HCT116 (cell line): ENCODE measurements at regions not wholly inside any gene's neighbourhood (a gene's known extent, or its start where the extent isn't known, plus 50 kb on each side); places are given as distances from the start of the nearest gene placed in this dataset.

Source experiments
- ATAC-seq: fragments of 200-7000 bp; cut with Tn5 transposase; 2 replicates; pipeline ENCODE4 v1.9.1; 2020; ENCODE audit warnings: mild to moderate bottlenecking, moderate library complexity
- BruUV-seq: library from RNA; stranded (reverse); fragments of 400-500 nt; replicated peaks from 2 replicates; lab custom pipeline; 2021; lab: Mats Ljungman, UMichigan
- CTCF ChIA-PET: fragments of 300-600 bp; sonication (Branson Sonifier 250); formaldehyde crosslinking; loops from one replicate; lab custom pipeline; 2021; ENCODE audit warnings: antibody characterized with exemption; lab: Charles Lee
- POLR2A ChIA-PET: fragments of 300-600, 350-600 bp; sonication (Branson Sonifier 250); formaldehyde crosslinking; loops from one replicate; lab custom pipeline; 2021; ENCODE audit warnings: antibody characterized with exemption; lab: Charles Lee
- RAD21 ChIA-PET, 2 experiments: fragments of 300-600 bp; sonication (Branson Sonifier 250); formaldehyde crosslinking; loops; one replicate each; lab custom pipeline; 2023; ENCODE audit warnings: low total read pairs in 2 of 2; ENCODE audit not compliant: uncharacterized antibody in 2 of 2, unreplicated experiment in 2 of 2, low non-redundant PET in 1 of 2; lab: Charles Lee
- DNase-seq: peaks from one replicate; pipeline ENCODE4 v3.0.0-alpha.2; 2010; ENCODE audit warnings: low read depth, low spot score
- H2AFZ ChIP-seq: fragments of 200-600 bp; shearing (Covaris generic), sonication (generic); 2 replicates; pipeline ENCODE4 v1.6.1; 2017; ENCODE audit warnings: low read depth, mixed run types, mixed read lengths, antibody characterized with exemption, low read length; ENCODE audit not compliant: poor library complexity, severe bottlenecking
- H3K27ac ChIP-seq: 2 replicates; pipeline ENCODE4 v1.5.1; 2012; ENCODE audit warnings: low read depth, low read length
- H3K27me3 ChIP-seq: fragments of 200-600 bp; sonication (generic); 2 replicates; pipeline ENCODE4 v1.6.1; 2016; ENCODE audit warnings: mixed run types, low read length, mixed read lengths; ENCODE audit not compliant: insufficient read depth
- H3K36me3 ChIP-seq, 2 experiments: fragments of 200-500 bp in 1 of 2; fragments of 200-600 bp in 1 of 2; sonication (Bioruptor generic) in 1 of 2; sonication (generic) in 1 of 2; 2 replicates each; pipeline versions ENCODE4 v1.5.1 to v1.6.1; 2014 to 2016; ENCODE audit warnings: low read length in 2 of 2, inconsistent platforms in 1 of 2, mixed read lengths in 1 of 2, mixed run types in 1 of 2; ENCODE audit not compliant: insufficient read depth in 2 of 2, control insufficient read depth in 1 of 2
- H3K4me1 ChIP-seq, 2 experiments: fragments of 200-600 bp in 1 of 2; sonication (generic) in 1 of 2; 2 replicates each; pipeline versions ENCODE4 v1.5.1 to v1.6.1; 2012 to 2017; ENCODE audit warnings: low read length in 2 of 2, inconsistent platforms in 1 of 2, mild to moderate bottlenecking in 1 of 2, mixed read lengths in 1 of 2, mixed run types in 1 of 2, moderate library complexity in 1 of 2; ENCODE audit not compliant: insufficient read depth in 2 of 2, control insufficient read depth in 1 of 2
- H3K4me2 ChIP-seq: fragments of 200-600 bp; sonication (generic); 2 replicates; pipeline ENCODE4 v1.6.1; 2017; ENCODE audit warnings: mixed run types, low read length, mixed read lengths
- H3K4me3 ChIP-seq, 2 experiments: fragments of 200-600 bp in 1 of 2; sonication (generic) in 1 of 2; replicated peaks in 1 of 2; 2 replicates each; pipeline ENCODE4 v1.5.1; 2011 to 2016; ENCODE audit warnings: low read length in 2 of 2, control low read depth in 1 of 2, low read depth in 1 of 2, mild to moderate bottlenecking in 1 of 2, mixed read lengths in 1 of 2, mixed run types in 1 of 2
- H3K79me2 ChIP-seq: fragments of 200-600 bp; sonication (generic); 2 replicates; pipeline ENCODE4 v1.6.1; 2017; ENCODE audit warnings: mild to moderate bottlenecking, mixed run types, low read length, moderate library complexity, mixed read lengths; ENCODE audit not compliant: insufficient read depth
- H3K9ac ChIP-seq: fragments of 200-600 bp; sonication (generic); 2 replicates; pipeline ENCODE4 v1.6.1; 2016; ENCODE audit warnings: low read length, mixed read lengths
- H3K9me2 ChIP-seq: fragments of 200-600 bp; sonication (generic), shearing (Covaris generic); 2 replicates; pipeline ENCODE4 v1.6.1; 2017; ENCODE audit warnings: mixed run types, mild to moderate bottlenecking, moderate library complexity; ENCODE audit not compliant: insufficient read depth
- H3K9me3 ChIP-seq, 2 experiments: fragments of 200-500 bp in 1 of 2; fragments of 200-600 bp in 1 of 2; sonication (Bioruptor generic) in 1 of 2; sonication (generic) in 1 of 2; 2 replicates each; pipeline ENCODE4 v1.6.1; 2014 to 2017; ENCODE audit warnings: low read length in 2 of 2, mixed read lengths in 2 of 2, inconsistent platforms in 1 of 2, low read depth in 1 of 2, mild to moderate bottlenecking in 1 of 2, mixed run types in 1 of 2, moderate library complexity in 1 of 2; ENCODE audit not compliant: control insufficient read depth in 1 of 2, insufficient read depth in 1 of 2
- H4K20me1 ChIP-seq: fragments of 200-600 bp; sonication (generic), shearing (Covaris generic); 2 replicates; pipeline ENCODE4 v1.6.1; 2017; ENCODE audit warnings: mixed run types, mild to moderate bottlenecking, moderate library complexity; ENCODE audit not compliant: insufficient read depth
- CBX3 ChIP-seq: IDR thresholded peaks from 2 replicates; pipeline ENCODE4 v1.6.1; 2012; ENCODE audit warnings: low read depth
- CEBPB ChIP-seq: IDR thresholded peaks from 2 replicates; pipeline ENCODE4 v1.6.1; 2012; ENCODE audit warnings: low read depth
- EGR1 ChIP-seq: IDR thresholded peaks from 2 replicates; pipeline ENCODE4 v1.6.1; 2012; ENCODE audit warnings: low read depth
- EZH2 ChIP-seq: fragments of 200-600 bp; sonication (generic); IDR thresholded peaks from 2 replicates; pipeline ENCODE4 v1.6.1; 2017; ENCODE audit warnings: antibody characterized with exemption, mixed run types
- EZH2phosphoT487 ChIP-seq: fragments of 200-600 bp; IDR thresholded peaks from 2 replicates; pipeline ENCODE4 v1.6.1; 2018; ENCODE audit warnings: antibody characterized with exemption, borderline replicate concordance
- FOSL1 ChIP-seq: IDR thresholded peaks from 2 replicates; pipeline ENCODE4 v1.6.1; 2012; ENCODE audit warnings: low read depth
- JUND ChIP-seq: IDR thresholded peaks from 2 replicates; pipeline ENCODE4 v1.6.1; 2012
- POLR2A ChIP-seq: IDR thresholded peaks from 2 replicates; pipeline ENCODE4 v1.7.0; 2011; ENCODE audit warnings: borderline replicate concordance; ENCODE audit not compliant: insufficient read depth, insufficient read length; ENCODE audit errors: extremely low read depth
- POLR2AphosphoS5 ChIP-seq: IDR thresholded peaks from 2 replicates; pipeline ENCODE4 v1.6.1; 2011; ENCODE audit warnings: mild to moderate bottlenecking, low read depth, low read length, moderate library complexity
- RAD21 ChIP-seq: IDR thresholded peaks from 2 replicates; pipeline ENCODE4 v1.6.1; 2012; ENCODE audit warnings: low read depth, mild to moderate bottlenecking
- SIN3A ChIP-seq: IDR thresholded peaks from 2 replicates; pipeline ENCODE4 v1.6.1; 2012; ENCODE audit warnings: low read depth
- SP1 ChIP-seq: IDR thresholded peaks from 2 replicates; pipeline ENCODE4 v1.6.1; 2012; ENCODE audit warnings: low read depth
- SRF ChIP-seq: IDR thresholded peaks from 2 replicates; pipeline ENCODE4 v1.6.1; 2012; ENCODE audit warnings: low read depth
- TCF7L2 ChIP-seq: IDR thresholded peaks from 2 replicates; pipeline ENCODE4 v1.7.0; 2011; ENCODE audit warnings: borderline replicate concordance, inconsistent platforms; ENCODE audit not compliant: insufficient read depth, insufficient read length; ENCODE audit errors: extremely low read depth
- ZNF274 ChIP-seq: fragments of 200-500 bp; sonication (Bioruptor generic); IDR thresholded peaks from 2 replicates; pipeline ENCODE4 v1.6.1; 2014; ENCODE audit warnings: mild to moderate bottlenecking, low read depth, low read length, inconsistent platforms
- intact Hi-C: fragments of 100-400 bp; cut with micrococcal nuclease; formaldehyde crosslinking; loops from 2 replicates; pipeline ENCODE4 v1.10.0; 2022
- TF ChIP-seq, protein P1 (sequence below): IDR thresholded peaks from 2 replicates; pipeline ENCODE4 v1.6.1; 2011; ENCODE audit warnings: mild to moderate bottlenecking, low read length, moderate library complexity; ENCODE audit not compliant: insufficient replicate concordance; ENCODE audit errors: extremely low read depth
- TF ChIP-seq, protein P2 (sequence below): IDR thresholded peaks from 2 replicates; pipeline ENCODE4 v1.6.1; 2012
- TF ChIP-seq, protein P3 (sequence below): IDR thresholded peaks from 2 replicates; pipeline ENCODE4 v1.6.1; 2012; ENCODE audit warnings: low read depth
- TF ChIP-seq, protein P4 (sequence below), 3 experiments: fragments of 200-600 bp in 1 of 3; sonication (generic) in 1 of 3; IDR thresholded peaks in 2 of 3; conservative IDR thresholded peaks in 1 of 3; 2 replicates each; pipeline ENCODE4 v1.5.1; 2012 to 2017; ENCODE audit warnings: low read depth in 2 of 3, low read length in 2 of 3, antibody characterized with exemption in 1 of 3, borderline replicate concordance in 1 of 3, control low read depth in 1 of 3, mild to moderate bottlenecking in 1 of 3, mixed read lengths in 1 of 3, mixed run types in 1 of 3, moderate library complexity in 1 of 3; ENCODE audit not compliant: insufficient read depth in 1 of 3
- TF ChIP-seq, protein P5 (sequence below): IDR thresholded peaks from 2 replicates; pipeline ENCODE4 v1.6.1; 2012

DNA sequence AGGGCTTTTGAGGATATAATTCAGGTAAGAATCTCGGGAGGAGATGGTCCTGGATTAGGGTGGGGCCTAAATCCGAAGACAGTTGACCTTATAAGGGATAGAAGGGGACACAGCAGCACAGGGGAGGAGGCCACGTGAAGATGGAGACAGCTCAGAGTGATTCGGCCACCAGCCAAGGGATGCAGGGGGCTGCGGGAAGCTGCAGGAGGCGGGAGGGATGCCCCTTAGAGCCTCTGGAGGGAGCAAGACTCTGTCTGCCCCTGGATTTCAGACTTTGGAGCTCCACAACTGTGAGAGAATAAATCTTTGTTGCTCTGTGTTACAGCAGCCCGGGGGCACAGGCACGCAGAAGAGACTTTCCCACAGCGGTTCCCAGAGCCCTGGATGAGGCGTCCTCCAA is 143.7 kb downstream of the ASB1 start (continued):
- TF ChIP-seq, protein P1, sequence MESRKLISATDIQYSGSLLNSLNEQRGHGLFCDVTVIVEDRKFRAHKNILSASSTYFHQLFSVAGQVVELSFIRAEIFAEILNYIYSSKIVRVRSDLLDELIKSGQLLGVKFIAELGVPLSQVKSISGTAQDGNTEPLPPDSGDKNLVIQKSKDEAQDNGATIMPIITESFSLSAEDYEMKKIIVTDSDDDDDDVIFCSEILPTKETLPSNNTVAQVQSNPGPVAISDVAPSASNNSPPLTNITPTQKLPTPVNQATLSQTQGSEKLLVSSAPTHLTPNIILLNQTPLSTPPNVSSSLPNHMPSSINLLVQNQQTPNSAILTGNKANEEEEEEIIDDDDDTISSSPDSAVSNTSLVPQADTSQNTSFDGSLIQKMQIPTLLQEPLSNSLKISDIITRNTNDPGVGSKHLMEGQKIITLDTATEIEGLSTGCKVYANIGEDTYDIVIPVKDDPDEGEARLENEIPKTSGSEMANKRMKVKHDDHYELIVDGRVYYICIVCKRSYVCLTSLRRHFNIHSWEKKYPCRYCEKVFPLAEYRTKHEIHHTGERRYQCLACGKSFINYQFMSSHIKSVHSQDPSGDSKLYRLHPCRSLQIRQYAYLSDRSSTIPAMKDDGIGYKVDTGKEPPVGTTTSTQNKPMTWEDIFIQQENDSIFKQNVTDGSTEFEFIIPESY = no peak

DNA sequence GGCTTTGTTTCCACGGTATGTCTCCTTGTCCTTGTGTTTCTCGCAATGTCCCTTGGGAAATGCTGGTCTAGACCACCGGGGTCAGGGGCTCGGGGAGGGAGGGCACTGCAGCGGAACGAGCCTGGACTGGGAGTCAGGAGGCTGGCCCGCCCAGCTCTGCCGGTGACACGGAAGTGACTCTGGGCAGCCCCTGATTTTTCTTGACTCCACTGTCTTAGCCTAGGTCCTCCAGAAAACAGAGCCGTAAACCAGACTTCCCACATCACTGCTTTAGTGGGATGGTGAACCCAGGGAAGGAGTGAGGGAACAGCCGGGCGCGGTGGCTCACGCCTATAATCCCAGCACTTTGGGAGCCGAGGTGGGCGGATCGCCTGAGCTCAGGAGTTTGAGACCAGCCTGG is 144.2 kb downstream of the ASB1 start:
- RAD21 ChIA-PET = interaction anchor here in 1 of 2 experiments (0.7 kb wide), 1 partner anchor 11 kb away, joined by 4 read pairs; no protein-coding TSS in a partner anchor
- POLR2A ChIA-PET = no interaction called here
- ATAC-seq (no peak), DNase-seq (no peak)
- H3K27me3 ChIP-seq = no peaks in the 10 kb centered on the region
- no peak overlapping the region for H3K27ac ChIP-seq
- intact Hi-C loops = no loop called here
- no peaks in the 10 kb centered on the region for H3K36me3 ChIP-seq
- peaks cover 0 to 8% of the 10 kb centered on the region in 2 experiments; a peak in 1 of 4 replicates for H3K4me1 ChIP-seq
- H3K9me3 ChIP-seq = peaks cover 0 to 5% of the 10 kb centered on the region in 2 experiments; a peak in 1 of 4 replicates
- no peak overlapping the region for H2AFZ ChIP-seq
- H3K9me2 ChIP-seq = no peaks in the 10 kb centered on the region
- CTCF ChIA-PET = no interaction called here
- H3K4me2 ChIP-seq = no peak overlapping the region
- no peaks in the 10 kb centered on the region for H3K79me2 ChIP-seq
- BruUV-seq = no TSS peak
- no peak overlapping the region for H3K4me3 ChIP-seq
- no peak overlapping the region for H3K9ac ChIP-seq
- H4K20me1 ChIP-seq = no peaks in the 10 kb centered on the region
- TF ChIP-seq POLR2AphosphoS5 = no peak
- TF ChIP-seq EZH2 = no peak
- TF ChIP-seq, protein P2, sequence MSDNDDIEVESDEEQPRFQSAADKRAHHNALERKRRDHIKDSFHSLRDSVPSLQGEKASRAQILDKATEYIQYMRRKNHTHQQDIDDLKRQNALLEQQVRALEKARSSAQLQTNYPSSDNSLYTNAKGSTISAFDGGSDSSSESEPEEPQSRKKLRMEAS = no peak
- TF ChIP-seq EGR1 = no peak
- no peak for TF ChIP-seq JUND
- TF ChIP-seq SRF = no peak
- TF ChIP-seq EZH2phosphoT487 = no peak
- no peak for TF ChIP-seq TCF7L2
- no peak for TF ChIP-seq ZNF274
- TF ChIP-seq, protein P3, sequence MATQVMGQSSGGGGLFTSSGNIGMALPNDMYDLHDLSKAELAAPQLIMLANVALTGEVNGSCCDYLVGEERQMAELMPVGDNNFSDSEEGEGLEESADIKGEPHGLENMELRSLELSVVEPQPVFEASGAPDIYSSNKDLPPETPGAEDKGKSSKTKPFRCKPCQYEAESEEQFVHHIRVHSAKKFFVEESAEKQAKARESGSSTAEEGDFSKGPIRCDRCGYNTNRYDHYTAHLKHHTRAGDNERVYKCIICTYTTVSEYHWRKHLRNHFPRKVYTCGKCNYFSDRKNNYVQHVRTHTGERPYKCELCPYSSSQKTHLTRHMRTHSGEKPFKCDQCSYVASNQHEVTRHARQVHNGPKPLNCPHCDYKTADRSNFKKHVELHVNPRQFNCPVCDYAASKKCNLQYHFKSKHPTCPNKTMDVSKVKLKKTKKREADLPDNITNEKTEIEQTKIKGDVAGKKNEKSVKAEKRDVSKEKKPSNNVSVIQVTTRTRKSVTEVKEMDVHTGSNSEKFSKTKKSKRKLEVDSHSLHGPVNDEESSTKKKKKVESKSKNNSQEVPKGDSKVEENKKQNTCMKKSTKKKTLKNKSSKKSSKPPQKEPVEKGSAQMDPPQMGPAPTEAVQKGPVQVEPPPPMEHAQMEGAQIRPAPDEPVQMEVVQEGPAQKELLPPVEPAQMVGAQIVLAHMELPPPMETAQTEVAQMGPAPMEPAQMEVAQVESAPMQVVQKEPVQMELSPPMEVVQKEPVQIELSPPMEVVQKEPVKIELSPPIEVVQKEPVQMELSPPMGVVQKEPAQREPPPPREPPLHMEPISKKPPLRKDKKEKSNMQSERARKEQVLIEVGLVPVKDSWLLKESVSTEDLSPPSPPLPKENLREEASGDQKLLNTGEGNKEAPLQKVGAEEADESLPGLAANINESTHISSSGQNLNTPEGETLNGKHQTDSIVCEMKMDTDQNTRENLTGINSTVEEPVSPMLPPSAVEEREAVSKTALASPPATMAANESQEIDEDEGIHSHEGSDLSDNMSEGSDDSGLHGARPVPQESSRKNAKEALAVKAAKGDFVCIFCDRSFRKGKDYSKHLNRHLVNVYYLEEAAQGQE = no peak
- TF ChIP-seq, protein P4, sequence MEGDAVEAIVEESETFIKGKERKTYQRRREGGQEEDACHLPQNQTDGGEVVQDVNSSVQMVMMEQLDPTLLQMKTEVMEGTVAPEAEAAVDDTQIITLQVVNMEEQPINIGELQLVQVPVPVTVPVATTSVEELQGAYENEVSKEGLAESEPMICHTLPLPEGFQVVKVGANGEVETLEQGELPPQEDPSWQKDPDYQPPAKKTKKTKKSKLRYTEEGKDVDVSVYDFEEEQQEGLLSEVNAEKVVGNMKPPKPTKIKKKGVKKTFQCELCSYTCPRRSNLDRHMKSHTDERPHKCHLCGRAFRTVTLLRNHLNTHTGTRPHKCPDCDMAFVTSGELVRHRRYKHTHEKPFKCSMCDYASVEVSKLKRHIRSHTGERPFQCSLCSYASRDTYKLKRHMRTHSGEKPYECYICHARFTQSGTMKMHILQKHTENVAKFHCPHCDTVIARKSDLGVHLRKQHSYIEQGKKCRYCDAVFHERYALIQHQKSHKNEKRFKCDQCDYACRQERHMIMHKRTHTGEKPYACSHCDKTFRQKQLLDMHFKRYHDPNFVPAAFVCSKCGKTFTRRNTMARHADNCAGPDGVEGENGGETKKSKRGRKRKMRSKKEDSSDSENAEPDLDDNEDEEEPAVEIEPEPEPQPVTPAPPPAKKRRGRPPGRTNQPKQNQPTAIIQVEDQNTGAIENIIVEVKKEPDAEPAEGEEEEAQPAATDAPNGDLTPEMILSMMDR (IDR thresholded peaks at IDR 0.05 in 2 of 3, conservative IDR thresholded peaks at IDR 0.05 in 1 of 3; ENCODE audit: borderline replicate concordance in 1 of 3, insufficient read depth in 1 of 3, low read depth in 2 of 3, low read length in 2 of 3) = no peak
- no peak for TF ChIP-seq RAD21
- TF ChIP-seq FOSL1 = no peak
- TF ChIP-seq SIN3A = no peak
- TF ChIP-seq, protein P5, sequence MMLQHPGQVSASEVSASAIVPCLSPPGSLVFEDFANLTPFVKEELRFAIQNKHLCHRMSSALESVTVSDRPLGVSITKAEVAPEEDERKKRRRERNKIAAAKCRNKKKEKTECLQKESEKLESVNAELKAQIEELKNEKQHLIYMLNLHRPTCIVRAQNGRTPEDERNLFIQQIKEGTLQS = no peak
- TF ChIP-seq CBX3 = no peak
- TF ChIP-seq CEBPB = no peak
- TF ChIP-seq POLR2A = no peak
- TF ChIP-seq SP1 = no peak
